ELF-1 (cell line): ENCODE measurements at regions not wholly inside any gene's neighbourhood (a gene's known extent, or its start where the extent isn't known, plus 50 kb on each side); places are given as distances from the start of the nearest gene placed in this dataset.

Experiments
- DNase-seq: peaks from one replicate; pipeline ENCODE4 v3.0.0-alpha.2; 2016; ENCODE audit warnings: low read depth, low spot score

GRCh38 chr1:104825401-104825800 is 1075.7 kb downstream of the AMY1C start:
- DNase-seq, result no peak

- DNase-seq, result no peak
Observed at GRCh38 chr1:104830534-104830933, 1080.8 kb downstream of the AMY1C start.

- DNase-seq, result no peak
Observed at GRCh38 chr1:104852151-104852550, 1102.5 kb downstream of the AMY1C start.

GRCh38 chr1:104853276-104853675 is 1103.6 kb downstream of the AMY1C start:
- DNase-seq, result no peak

- DNase-seq, result no peak
Observed at GRCh38 chr1:104854529-104854928, 1104.8 kb downstream of the AMY1C start.

- peak; percentile 8 for DNase-seq
Observed at GRCh38 chr1:104855550-104855949, 1105.9 kb downstream of the AMY1C start.

GRCh38 chr1:104856091-104856490 is 1106.4 kb downstream of the AMY1C start:
- no peak for DNase-seq

- DNase-seq, result no peak
Observed at GRCh38 chr1:104856518-104856917, 1106.8 kb downstream of the AMY1C start.

- DNase-seq, result no peak
Observed at GRCh38 chr1:104868794-104869193, 1119.1 kb downstream of the AMY1C start.

- no peak for DNase-seq
Observed at GRCh38 chr1:104874044-104874443, 1124.3 kb downstream of the AMY1C start.

- peak; percentile 59 for DNase-seq
Observed at GRCh38 chr1:104878203-104878909, 1128.7 kb downstream of the AMY1C start.

GRCh38 chr1:104884939-104885338 is 1135.2 kb downstream of the AMY1C start:
- no peak for DNase-seq

- no peak for DNase-seq
Observed at GRCh38 chr1:104905322-104905721, 1155.6 kb downstream of the AMY1C start.

- no peak for DNase-seq
Observed at GRCh38 chr1:104906141-104906540, 1156.4 kb downstream of the AMY1C start.

- no peak for DNase-seq
Observed at GRCh38 chr1:104919188-104919587, 1169.5 kb downstream of the AMY1C start.

GRCh38 chr1:104921525-104921924 is 1171.8 kb downstream of the AMY1C start:
- no peak for DNase-seq

- DNase-seq, result no peak
Observed at GRCh38 chr1:104923075-104923474, 1173.4 kb downstream of the AMY1C start.

- no peak for DNase-seq
Observed at GRCh38 chr1:104929280-104929679, 1179.6 kb downstream of the AMY1C start.

- DNase-seq, result no peak
Observed at GRCh38 chr1:104932030-104932915, 1182.6 kb downstream of the AMY1C start.

GRCh38 chr1:104932949-104933679 is 1183.4 kb downstream of the AMY1C start:
- no peak for DNase-seq

GRCh38 chr1:104933846-104934245 is 1184.1 kb downstream of the AMY1C start:
- DNase-seq, result no peak

GRCh38 chr1:104945406-104945805 is 1195.7 kb downstream of the AMY1C start:
- no peak for DNase-seq
